GM12872 (cell line): ENCODE measurements at regions not wholly inside any gene's neighbourhood (a gene's known extent, or its start where the extent isn't known, plus 50 kb on each side); places are given as distances from the start of the nearest gene placed in this dataset.

Source experiments
- CTCF ChIP-seq: IDR thresholded peaks from 3 replicates; pipeline ENCODE4 v1.5.1; 2011; ENCODE audit warnings: low read depth, mild to moderate bottlenecking, low read length, moderate library complexity; ENCODE audit not compliant: insufficient read depth

- no peak for TF ChIP-seq CTCF
Observed at GRCh38 chr11:96466607-96467006, 76.8 kb downstream of the JRKL start.

GRCh38 chr11:96469776-96470175 is 80.0 kb downstream of the JRKL start:
- no peak for TF ChIP-seq CTCF

- TF ChIP-seq CTCF, result no peak
Observed at GRCh38 chr11:96470521-96470920, 80.7 kb downstream of the JRKL start.

- TF ChIP-seq CTCF, result peak; percentile 50; the same call in 2 of the 3 replicates
Observed at GRCh38 chr11:96472085-96472484, 82.3 kb downstream of the JRKL start.

- TF ChIP-seq CTCF, result no peak
Observed at GRCh38 chr11:96474263-96474662, 84.5 kb downstream of the JRKL start.

GRCh38 chr11:96481204-96481603 is 91.4 kb downstream of the JRKL start:
- no peak for TF ChIP-seq CTCF

GRCh38 chr11:96481771-96482170 is 92.0 kb downstream of the JRKL start:
- no peak for TF ChIP-seq CTCF

GRCh38 chr11:96482193-96482592 is 92.4 kb downstream of the JRKL start:
- no peak for TF ChIP-seq CTCF
